ENCODE measurements at regions not wholly inside any gene's neighbourhood (a gene's known extent, or its start where the extent isn't known, plus 50 kb on each side); places are given as distances from the start of the nearest gene placed in this dataset.

GRCh38 chr6:11380969-11381744 lies 148.7 kb upstream of the NEDD9 start:
- H3K27ac ChIP-seq (ENCODE audit: low read depth, low read length) = no peak overlapping the region
- H3K4me1 ChIP-seq (ENCODE audit: insufficient read depth, low read length) = no peaks in the 10 kb centered on the region
- H4K20me1 ChIP-seq (ENCODE audit: insufficient read depth, low read length) = no peaks in the 10 kb centered on the region
- DNase-seq (ENCODE audit: insufficient read length, low spot score, missing footprints) = no peak
- H3K79me2 ChIP-seq (ENCODE audit: insufficient read depth, low read length) = no peaks in the 10 kb centered on the region
- no peak for TF ChIP-seq CTCF (IDR thresholded peaks at IDR 0.05; ENCODE audit: extremely low read depth, low read depth, low read length)
- no peaks in the 10 kb centered on the region for H3K36me3 ChIP-seq (ENCODE audit: insufficient read depth, low read length)
- H3K9me3 ChIP-seq (ENCODE audit: low read depth, low read length) = no peaks in the 10 kb centered on the region
- H3K4me3 ChIP-seq (ENCODE audit: insufficient read depth, low read length) = no peak overlapping the region
- H3K4me2 ChIP-seq (ENCODE audit: insufficient read depth, low read length) = no peak overlapping the region
- no peak overlapping the region for H2AFZ ChIP-seq (ENCODE audit: low read length)
- no peaks in the 10 kb centered on the region for H3K27me3 ChIP-seq (ENCODE audit: insufficient read depth, low read length)

- no peaks in the 10 kb centered on the region for H4K20me1 ChIP-seq (ENCODE audit: insufficient read depth, low read length)
- H3K36me3 ChIP-seq (ENCODE audit: insufficient read depth, low read length) = no peaks in the 10 kb centered on the region
- no peak overlapping the region for H2AFZ ChIP-seq (ENCODE audit: low read length)
- H3K27ac ChIP-seq (ENCODE audit: low read depth, low read length) = no peak overlapping the region
- H3K4me1 ChIP-seq (ENCODE audit: insufficient read depth, low read length) = no peaks in the 10 kb centered on the region
- no peak overlapping the region for H3K4me2 ChIP-seq (ENCODE audit: insufficient read depth, low read length)
- H3K9me3 ChIP-seq (ENCODE audit: low read depth, low read length) = no peaks in the 10 kb centered on the region
- no peaks in the 10 kb centered on the region for H3K79me2 ChIP-seq (ENCODE audit: insufficient read depth, low read length)
- no peak overlapping the region for H3K4me3 ChIP-seq (ENCODE audit: insufficient read depth, low read length)
- no peak for DNase-seq (ENCODE audit: insufficient read length, low spot score, missing footprints)
- no peaks in the 10 kb centered on the region for H3K27me3 ChIP-seq (ENCODE audit: insufficient read depth, low read length)
- no peak for TF ChIP-seq CTCF (IDR thresholded peaks at IDR 0.05; ENCODE audit: extremely low read depth, low read depth, low read length)
Observed at GRCh38 chr6:11380549-11380948, 148.1 kb upstream of the NEDD9 start.

- no peak for TF ChIP-seq CTCF (IDR thresholded peaks at IDR 0.05; ENCODE audit: extremely low read depth, low read depth, low read length)
- no peaks in the 10 kb centered on the region for H3K27me3 ChIP-seq (ENCODE audit: insufficient read depth, low read length)
Observed at GRCh38 chr6:11379805-11380204, 147.3 kb upstream of the NEDD9 start.

GRCh38 chr6:11378639-11379038 lies 146.2 kb upstream of the NEDD9 start:
- DNase-seq (ENCODE audit: insufficient read length, low spot score, missing footprints) = no peak
- no peaks in the 10 kb centered on the region for H4K20me1 ChIP-seq (ENCODE audit: insufficient read depth, low read length)
- no peak overlapping the region for H3K27ac ChIP-seq (ENCODE audit: low read depth, low read length)
- no peaks in the 10 kb centered on the region for H3K36me3 ChIP-seq (ENCODE audit: insufficient read depth, low read length)
- no peaks in the 10 kb centered on the region for H3K79me2 ChIP-seq (ENCODE audit: insufficient read depth, low read length)
- H3K4me2 ChIP-seq (ENCODE audit: insufficient read depth, low read length) = no peak overlapping the region
- no peak overlapping the region for H2AFZ ChIP-seq (ENCODE audit: low read length)
- no peak overlapping the region for H3K4me3 ChIP-seq (ENCODE audit: insufficient read depth, low read length)
- no peaks in the 10 kb centered on the region for H3K9me3 ChIP-seq (ENCODE audit: low read depth, low read length)
- no peak for TF ChIP-seq CTCF (IDR thresholded peaks at IDR 0.05; ENCODE audit: extremely low read depth, low read depth, low read length)
- H3K4me1 ChIP-seq (ENCODE audit: insufficient read depth, low read length) = no peaks in the 10 kb centered on the region
- no peaks in the 10 kb centered on the region for H3K27me3 ChIP-seq (ENCODE audit: insufficient read depth, low read length)

More at GRCh38 chr6:11379805-11380204, 147.3 kb upstream of the NEDD9 start:
- H2AFZ ChIP-seq (ENCODE audit: low read length) = no peak overlapping the region
- no peaks in the 10 kb centered on the region for H3K9me3 ChIP-seq (ENCODE audit: low read depth, low read length)
- H3K27ac ChIP-seq (ENCODE audit: low read depth, low read length) = no peak overlapping the region
- H3K4me1 ChIP-seq (ENCODE audit: insufficient read depth, low read length) = no peaks in the 10 kb centered on the region
- H3K4me2 ChIP-seq (ENCODE audit: insufficient read depth, low read length) = no peak overlapping the region
- no peak overlapping the region for H3K4me3 ChIP-seq (ENCODE audit: insufficient read depth, low read length)
- no peaks in the 10 kb centered on the region for H4K20me1 ChIP-seq (ENCODE audit: insufficient read depth, low read length)
- H3K79me2 ChIP-seq (ENCODE audit: insufficient read depth, low read length) = no peaks in the 10 kb centered on the region
- no peak for DNase-seq (ENCODE audit: insufficient read length, low spot score, missing footprints)
- H3K36me3 ChIP-seq (ENCODE audit: insufficient read depth, low read length) = no peaks in the 10 kb centered on the region
